Sigmoid colon (tissue), 4 donors: ENCODE measurements at regions not wholly inside any gene's neighbourhood (a gene's known extent, or its start where the extent isn't known, plus 50 kb on each side); places are given as distances from the start of the nearest gene placed in this dataset.

Experiments used
- EP300 ChIP-seq, 4 donors: sonication (generic); formaldehyde crosslinking; IDR thresholded peaks; one replicate each; pipeline ENCODE4 v1.6.1; 2017; ENCODE audit warnings: antibody characterized with exemption in 4 of 4
- POLR2A ChIP-seq, 2 donors: fragments of 450-650 bp; IDR thresholded peaks; one replicate each; pipeline ENCODE4 v1.6.1; 2016; ENCODE audit warnings: antibody characterized with exemption in 2 of 2, mild to moderate bottlenecking in 2 of 2, moderate library complexity in 2 of 2
- POLR2AphosphoS5 ChIP-seq, 4 donors: sonication (generic); formaldehyde crosslinking; IDR thresholded peaks; one replicate each; pipeline ENCODE4 v1.6.1; 2017; ENCODE audit warnings: antibody characterized with exemption in 4 of 4
- TF ChIP-seq, protein P1 (sequence below), 4 experiments: fragments of 450-650 bp in 3 of 4; fragments of 200-600 bp in 1 of 4; IDR thresholded peaks; one replicate each; pipeline ENCODE4 v1.5.1; 2016 to 2019; ENCODE audit warnings: antibody characterized with exemption in 4 of 4, mild to moderate bottlenecking in 3 of 4, moderate library complexity in 2 of 4

DNA sequence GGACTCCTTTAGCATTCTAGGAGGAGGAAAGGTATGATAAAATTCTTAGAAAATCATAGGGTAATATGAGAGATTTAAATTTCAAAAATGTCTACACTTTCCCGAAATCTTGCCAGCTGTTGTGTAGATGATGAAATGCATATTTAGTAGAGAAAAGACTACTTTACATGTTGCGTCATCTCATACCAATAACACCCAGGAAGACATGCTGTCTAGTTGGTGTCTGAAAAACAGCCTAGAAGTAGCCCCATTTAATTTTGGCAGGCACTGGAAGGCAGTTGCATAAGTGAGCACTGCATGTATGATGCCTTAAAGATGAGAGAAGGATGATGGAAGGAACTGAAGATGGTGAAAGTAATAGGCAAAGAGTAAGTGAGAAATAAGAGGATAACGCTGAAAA, 310.5 kb upstream of the TPM1 start:
- TF ChIP-seq, protein P1, sequence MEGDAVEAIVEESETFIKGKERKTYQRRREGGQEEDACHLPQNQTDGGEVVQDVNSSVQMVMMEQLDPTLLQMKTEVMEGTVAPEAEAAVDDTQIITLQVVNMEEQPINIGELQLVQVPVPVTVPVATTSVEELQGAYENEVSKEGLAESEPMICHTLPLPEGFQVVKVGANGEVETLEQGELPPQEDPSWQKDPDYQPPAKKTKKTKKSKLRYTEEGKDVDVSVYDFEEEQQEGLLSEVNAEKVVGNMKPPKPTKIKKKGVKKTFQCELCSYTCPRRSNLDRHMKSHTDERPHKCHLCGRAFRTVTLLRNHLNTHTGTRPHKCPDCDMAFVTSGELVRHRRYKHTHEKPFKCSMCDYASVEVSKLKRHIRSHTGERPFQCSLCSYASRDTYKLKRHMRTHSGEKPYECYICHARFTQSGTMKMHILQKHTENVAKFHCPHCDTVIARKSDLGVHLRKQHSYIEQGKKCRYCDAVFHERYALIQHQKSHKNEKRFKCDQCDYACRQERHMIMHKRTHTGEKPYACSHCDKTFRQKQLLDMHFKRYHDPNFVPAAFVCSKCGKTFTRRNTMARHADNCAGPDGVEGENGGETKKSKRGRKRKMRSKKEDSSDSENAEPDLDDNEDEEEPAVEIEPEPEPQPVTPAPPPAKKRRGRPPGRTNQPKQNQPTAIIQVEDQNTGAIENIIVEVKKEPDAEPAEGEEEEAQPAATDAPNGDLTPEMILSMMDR (IDR thresholded peaks at IDR 0.05), result no peak
- no peak for TF ChIP-seq EP300 (IDR thresholded peaks at IDR 0.05)
- TF ChIP-seq POLR2A (IDR thresholded peaks at IDR 0.05), result no peak
- no peak for TF ChIP-seq POLR2AphosphoS5 (IDR thresholded peaks at IDR 0.05)
